NOMO-1 treated with DMSO at 0.1 percent for 48 hours (cell line): ENCODE measurements at regions not wholly inside any gene's neighbourhood (a gene's known extent, or its start where the extent isn't known, plus 50 kb on each side); places are given as distances from the start of the nearest gene placed in this dataset.

ENCODE experiments used
- DNase-seq: peaks from one replicate; lab custom pipeline; 2025; ENCODE audit not compliant: unreplicated experiment; lab: John Stamatoyannopoulos, UW

DNA sequence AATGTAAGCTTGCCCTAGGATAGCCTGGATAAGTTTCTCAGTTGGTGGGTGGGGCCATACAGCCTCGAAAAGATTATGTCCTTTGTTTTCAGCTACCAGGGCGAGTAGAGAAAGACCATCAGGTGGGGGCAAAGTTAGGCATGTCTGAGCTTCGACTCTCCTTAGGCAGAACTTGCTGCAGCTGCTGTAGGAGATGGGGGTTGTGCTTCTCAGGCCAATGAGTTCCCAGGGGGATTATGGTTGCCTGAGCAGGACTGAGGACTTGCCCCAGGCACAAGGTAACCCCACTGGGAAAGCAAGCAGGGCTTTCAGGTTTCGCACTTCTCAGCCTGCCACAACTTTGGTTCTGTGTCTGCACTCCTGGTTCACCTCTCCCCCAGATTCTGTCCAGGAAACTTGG, 173.4 kb upstream of the SESN3 start:
- no peak for DNase-seq

DNA sequence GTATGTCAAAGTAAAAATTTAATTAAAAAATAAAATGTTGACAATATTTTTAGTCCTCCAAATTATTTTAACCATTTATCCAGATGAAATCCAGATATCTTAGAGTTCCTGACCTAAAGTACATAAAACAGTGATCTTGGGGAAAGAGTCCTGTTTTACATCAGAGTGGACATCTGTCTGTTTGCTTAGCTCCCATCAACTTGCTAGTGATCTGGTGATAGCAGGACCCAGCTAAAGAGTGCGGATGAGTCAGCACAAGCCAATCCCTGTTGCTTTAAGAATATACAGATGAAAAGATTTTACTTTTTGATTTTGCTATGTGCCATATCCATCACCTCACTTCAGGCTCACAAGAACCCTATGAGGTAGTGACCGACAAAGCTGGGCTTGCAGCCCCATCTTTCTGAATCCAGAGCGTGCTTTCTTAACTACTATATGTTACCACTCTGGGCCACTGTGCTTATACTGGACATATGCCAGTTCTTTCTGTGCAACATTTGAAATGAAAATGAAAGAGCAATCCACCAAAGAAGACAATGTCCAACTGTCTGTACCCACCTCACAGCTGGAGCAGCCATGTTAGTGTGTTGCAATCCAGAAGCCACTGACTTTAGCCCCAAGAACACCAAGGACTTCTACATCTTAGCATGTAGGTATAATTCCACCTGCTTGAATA, 167.6 kb upstream of the SESN3 start:
- DNase-seq = no peak

DNA sequence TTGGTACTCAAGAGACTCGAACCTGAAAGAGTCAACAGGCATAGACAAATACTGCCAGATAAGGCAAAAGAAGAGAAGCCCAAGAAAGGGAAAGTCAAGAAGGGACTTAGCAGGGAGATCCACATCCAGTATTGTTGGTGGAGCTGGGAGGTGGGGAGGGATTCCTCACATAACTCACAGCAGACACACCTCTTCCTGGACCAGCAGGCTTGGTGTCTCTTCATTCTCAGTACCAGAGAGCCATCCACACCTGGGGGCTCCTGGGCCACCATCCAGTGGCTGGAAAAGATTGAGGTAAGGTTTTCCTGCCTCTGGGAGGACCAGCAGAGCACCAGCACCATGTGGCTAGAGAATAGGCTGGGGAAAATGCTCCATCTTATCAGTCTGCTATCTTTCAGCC, 161.6 kb upstream of the SESN3 start:
- no peak for DNase-seq

DNA sequence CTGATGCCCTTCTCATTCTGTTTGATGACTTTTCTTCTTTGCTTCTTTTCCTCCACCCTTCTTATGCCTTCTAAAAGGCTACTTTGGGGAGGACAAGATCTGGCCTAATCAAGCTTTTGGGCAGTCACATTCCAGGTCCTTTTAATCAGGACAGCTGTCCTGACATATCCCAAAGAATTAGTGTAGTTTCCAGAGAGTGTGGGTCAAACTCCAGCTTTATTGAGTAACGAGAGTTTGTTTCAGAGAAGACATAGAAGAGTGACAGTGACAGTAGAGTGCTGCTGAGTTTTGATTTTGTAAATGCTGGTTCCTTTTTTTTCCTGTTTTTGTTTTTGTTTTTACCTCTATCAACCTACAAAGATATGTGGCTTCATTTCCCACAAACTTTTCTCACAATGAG, 158.4 kb upstream of the SESN3 start:
- no peak for DNase-seq

DNA sequence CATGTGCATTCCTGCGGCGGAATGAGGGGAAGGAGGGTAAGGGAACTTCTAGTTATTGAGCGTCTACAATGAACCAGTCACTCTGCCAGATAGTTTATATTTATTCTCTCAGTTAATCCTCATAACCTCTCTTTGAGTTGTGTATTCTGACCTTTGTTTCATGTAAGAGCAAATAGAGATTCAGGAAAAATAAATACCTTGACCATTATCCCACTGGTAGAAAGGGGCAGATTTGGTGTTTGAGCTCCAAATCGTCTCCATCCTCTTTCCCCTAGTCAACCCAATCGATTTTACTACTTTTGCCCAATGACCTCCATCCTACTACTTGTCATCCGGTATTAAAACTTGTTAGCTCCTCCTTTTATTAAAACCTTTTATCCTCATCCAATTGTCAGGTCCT, 157.1 kb upstream of the SESN3 start:
- no peak for DNase-seq

DNA sequence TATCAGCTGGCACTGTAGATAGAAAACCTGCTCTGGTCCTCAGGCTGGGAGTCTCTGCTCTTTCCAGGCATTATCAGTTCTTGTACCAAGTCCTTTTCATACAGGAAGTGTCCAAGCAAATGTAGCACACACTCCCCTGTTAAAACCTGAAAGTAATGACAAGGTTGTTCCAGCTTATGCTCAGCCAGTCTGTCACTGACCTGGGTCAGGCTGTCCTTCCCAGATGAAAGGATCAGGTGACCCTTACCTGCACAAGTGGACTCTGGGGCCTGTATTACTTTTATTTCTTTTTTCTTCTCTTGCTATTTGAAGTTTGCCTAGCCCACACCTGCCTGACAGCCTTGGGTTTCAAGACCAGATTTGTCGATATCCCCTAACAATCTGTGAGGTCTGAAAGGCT, 156.3 kb upstream of the SESN3 start:
- DNase-seq = no peak

DNA sequence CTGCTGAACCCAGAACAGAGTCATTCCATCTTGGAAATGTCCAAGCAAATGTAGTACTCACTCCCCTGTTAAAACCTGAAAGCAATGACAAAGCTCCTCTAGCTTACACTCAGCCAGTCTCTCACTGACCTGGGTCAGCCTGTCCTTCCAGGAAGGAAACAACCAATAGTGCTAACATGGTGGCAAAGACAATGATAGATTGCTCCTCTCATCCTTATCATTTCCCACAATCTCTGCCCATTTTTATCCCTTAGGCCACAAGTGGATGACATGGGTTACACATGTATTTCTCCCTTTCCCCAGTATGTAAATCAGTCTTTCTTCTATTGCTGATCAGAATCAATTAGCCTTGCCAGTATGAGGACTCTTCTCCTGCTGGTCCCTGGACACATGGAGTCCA, 154.6 kb upstream of the SESN3 start:
- no peak for DNase-seq

DNA sequence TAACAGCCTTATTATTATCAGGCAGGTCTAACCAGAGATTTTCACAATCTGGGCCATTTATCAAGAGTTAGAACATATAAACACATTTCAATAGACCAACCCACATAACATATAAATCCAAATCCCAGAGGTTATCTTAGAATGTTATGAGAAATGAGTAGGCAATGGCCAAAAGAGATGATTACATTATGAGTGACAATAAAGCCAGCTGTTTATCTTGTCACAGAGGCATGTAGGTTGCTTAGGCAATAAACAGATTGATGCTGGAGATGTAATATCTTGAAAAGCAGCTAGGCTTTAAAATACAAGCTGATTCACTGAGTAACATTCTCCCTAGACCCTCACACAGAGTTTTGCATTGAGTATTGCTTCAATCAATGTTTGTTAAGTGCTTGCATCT, 148.5 kb upstream of the SESN3 start:
- no peak for DNase-seq

DNA sequence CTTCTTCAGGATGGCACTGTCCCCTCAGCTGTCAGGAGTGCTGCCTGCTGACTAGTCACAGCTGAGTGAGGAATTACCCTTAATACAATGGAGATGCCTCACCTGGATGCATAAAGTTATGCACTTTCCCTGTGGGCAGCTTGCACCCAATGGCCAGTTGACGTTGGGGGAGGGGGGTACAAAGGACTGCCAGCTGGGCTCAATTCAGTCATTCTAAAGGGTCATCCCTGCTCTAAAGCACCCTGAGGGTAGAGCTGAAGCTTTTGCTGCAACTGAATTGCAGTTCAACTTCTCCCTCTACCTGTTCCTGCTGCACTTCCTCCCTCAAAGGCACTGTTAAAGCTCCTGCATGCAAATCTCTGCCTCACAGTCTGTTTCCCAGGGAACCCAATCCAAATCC, 147.8 kb upstream of the SESN3 start:
- DNase-seq = no peak

DNA sequence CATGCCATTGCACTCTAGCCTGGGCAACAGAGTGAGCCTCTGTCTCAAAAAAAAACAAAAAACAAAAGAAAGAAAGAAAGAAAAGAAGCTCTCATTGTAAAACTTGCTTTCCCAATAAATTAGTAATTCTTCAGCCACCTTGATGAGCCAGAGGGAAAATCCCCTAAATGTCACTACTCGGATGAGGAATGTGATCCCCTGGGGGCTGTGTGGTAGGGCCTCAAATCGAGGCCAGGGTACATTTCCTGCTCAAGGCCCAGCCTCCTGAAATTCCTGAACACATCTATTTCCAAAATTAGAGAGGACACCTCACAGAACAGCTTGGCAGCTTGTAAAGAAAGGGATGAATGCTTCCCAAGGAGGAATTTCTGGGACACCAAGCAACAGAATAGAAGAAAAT, 147.1 kb upstream of the SESN3 start:
- DNase-seq = no peak

DNA sequence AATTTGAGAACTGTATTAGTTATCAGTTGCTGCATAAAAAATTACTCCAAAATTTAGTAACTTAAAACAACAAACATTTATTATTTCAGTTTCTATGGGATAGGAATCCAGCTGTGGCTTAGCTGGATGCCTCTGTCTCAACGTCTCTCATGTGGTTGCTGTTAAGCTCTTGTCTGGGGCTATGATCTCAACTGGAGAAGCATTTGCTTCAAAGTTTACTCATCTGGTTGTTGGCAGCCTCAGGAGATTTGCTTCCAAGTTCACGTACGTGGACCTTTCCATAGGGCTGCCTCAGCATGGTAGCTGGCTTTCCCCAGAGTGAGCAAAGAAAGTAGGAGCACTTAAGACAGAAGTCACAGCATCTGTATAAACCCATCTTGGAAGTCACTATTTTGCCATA, 144.9 kb upstream of the SESN3 start:
- no peak for DNase-seq

DNA sequence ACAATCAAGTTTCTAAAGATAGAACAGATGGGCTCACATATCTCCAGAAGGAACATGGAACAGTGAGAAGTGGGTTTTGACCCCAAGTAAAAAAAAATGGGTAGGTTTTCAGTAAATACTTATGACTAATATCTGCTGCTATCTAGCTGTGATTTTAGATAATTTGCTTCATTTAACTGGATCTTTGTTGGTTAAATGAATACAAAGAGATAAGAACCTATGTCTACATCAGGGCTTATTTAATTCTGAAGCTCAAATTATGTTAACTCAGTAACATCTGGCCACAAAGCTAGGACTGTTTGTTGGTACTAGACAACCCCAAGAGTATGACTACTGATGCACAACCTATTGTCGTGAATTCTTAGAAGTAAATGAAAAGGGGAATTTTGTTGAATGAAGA, 144.4 kb upstream of the SESN3 start:
- DNase-seq = no peak

DNA sequence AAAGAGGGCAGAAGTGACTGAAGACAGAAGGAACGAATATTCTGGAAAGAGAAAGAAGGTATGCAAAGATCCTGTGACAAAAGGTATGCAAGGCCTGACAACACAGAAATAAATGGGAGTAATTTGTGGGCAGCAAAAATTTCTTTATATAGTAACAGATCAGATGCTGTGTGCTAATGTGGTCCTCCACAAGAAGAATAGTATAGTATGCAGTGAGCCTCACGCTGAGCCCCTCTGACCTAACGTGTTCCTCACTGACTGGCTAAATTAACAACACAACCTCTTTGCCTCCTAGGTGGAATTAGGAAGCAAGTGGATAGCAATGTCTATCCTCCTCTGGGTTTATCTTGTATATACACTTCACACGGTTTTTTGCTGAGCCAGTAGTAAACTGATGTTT, 143.1 kb upstream of the SESN3 start:
- no peak for DNase-seq

DNA sequence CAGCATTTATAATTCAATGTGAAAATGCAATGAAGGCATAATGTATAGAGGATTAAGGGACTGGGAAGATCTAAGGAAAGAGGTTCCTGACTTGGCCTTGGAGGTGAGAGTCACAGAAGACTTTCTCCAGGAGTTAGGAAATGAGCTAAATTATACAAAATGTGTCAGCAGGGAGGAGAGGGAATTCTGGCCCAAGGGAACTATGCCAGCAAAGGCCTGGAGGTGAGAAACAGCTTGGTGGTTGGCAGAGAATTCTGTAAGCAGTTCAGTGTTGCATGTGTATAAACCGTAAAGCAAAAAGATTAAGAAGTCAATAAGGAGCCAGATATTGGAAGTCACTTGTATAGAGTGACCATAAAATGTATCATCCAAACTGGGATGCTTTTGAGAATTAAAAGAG, 142.2 kb upstream of the SESN3 start:
- no peak for DNase-seq

DNA sequence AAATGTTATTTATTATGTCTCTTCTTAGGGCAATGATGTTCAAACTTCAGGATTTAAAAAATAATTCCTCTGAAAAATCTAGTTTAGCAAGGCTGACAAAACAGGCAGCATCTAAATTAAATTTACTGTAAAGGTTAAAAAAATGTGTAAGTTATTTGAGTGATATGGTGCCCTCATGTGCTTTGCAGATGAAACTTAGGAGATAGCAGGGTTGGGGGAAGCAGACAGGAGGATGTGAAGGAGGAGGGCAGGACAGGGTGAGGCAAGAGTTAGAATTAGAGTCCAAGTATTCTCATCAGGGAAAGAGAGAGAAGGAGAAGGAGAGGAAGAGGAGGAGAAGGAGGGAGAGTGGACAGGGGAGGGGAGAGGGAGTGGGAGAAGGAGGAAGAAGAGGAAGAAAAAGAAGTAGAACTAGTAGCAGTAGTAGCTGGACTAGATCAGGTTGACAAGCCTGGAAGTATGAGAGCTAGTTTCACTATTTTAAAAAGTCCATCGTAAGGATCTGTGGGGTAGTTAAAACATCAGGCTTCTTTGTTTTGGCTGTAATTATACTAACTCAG, 141.2 kb upstream of the SESN3 start:
- DNase-seq = peak; percentile 68

DNA sequence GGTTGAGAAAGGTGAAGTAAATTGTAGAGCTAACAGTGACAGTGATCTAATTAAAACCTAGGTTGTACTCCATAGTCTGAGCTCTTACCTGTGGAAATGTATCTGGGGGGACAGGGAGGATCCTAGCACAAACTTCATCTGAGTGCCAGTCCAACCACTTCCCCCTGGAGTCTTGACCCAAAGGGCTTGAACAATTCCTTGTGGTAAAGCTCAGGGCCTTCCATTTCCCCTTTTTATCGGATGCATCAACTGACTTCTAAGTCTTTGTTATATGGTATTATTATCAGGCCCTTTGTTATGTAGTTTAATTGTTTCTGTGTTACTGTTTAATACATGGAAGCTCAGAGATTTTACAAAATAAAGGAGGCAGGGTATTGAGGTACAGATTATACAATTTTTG, 140.2 kb upstream of the SESN3 start:
- DNase-seq = peak; percentile 80

DNA sequence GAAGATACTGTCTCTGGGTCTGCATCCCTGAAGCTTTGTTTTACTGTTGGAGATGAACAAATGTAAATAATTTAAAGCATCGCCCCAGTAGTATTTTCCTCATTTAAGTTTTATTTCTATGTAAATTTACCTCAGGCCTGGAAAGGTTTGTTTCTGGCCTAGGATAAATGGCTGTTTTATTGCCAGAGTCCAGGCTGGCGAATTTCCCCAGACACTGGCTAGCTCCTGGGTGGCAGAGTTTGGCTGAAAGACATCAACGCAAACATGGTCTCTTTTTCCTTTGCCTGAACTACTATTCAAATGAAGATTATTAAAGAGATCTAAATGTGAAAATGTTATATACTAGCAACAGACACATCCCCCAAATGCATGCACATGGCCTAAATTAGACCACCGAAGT, 136.7 kb upstream of the SESN3 start:
- no peak for DNase-seq

DNA sequence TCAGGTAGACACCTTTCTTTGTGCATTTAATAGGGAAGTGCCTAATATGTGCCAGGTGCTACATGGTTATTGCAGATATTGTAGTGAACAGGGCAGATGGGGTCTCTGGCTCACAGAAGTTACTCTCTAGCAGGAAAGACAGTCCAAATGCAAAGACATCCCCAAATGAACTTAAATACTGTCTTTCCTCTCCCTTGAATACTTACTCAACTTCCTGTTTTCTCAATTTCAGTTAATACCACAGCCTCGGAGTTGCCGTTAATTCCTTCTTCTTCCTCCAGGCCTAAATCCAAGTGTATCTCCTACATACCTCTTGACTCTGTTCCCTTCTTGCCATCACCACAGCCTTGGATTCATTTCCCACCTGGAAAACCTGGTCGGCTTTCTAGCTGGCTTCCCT, 134.3 kb upstream of the SESN3 start:
- peak; percentile 93 for DNase-seq

DNA sequence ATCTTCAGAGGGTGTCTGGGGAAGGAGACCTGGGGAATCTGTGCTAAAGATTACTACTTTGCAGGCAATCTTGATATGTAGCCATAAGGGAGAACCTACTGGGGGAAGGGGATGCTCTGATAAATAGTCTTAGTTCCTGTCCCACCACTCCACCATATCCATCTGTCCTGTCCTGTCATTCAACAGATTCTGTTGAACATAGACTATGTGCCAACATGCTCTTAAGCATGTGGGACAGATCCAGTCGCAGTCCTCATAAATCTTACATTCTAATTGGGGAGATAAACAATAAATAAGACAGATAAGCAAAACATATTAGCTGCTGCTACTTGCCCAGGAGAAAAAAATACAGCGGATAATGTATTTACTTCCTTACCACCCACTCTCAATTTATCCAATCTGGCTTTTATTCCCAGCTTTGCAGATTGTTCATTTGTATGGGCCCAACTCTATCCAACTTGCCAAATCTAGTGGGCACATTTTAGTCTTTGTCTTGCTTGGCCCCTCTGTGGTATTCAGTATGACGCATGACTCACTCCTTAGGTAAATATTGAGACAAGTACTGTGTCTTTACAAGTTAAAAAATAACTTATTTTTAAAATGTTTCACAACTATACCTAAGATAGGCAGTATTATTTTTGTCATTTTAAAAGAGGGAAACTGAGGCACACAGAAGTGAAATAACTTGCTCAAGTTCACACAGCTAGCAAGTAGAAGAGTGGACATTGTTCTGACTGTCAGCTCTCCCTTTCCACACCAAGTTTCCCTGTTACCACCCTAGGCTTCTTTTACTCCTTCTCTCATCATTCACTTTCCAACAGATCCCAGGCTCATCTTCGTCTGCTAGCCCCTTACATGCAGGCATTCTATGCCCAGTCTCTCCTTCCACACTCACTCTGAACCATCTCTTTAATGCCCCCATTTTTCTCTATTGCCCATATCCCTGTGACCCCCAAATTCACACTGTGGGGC, 133.6 kb upstream of the SESN3 start:
- peak; percentile 49 for DNase-seq

DNA sequence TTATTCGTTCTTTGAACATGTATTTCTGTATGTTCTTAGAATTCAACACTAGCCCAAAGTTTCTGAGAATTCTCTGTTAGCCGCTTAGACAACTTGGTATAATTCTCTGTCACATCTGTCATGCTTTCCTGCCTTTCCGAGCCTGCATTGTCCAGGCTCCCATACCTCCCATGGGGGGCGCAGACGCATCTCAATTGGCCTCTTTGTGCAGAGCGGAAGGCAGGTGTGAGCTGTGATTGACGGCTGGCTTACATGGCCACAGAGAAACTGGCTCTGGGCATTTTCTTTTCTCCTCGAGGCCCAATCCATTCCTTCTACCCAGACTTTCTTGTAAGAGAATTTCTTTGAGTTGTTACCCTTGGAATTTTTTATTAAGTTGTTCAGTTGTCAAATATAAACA, 132.7 kb upstream of the SESN3 start:
- DNase-seq = no peak

DNA sequence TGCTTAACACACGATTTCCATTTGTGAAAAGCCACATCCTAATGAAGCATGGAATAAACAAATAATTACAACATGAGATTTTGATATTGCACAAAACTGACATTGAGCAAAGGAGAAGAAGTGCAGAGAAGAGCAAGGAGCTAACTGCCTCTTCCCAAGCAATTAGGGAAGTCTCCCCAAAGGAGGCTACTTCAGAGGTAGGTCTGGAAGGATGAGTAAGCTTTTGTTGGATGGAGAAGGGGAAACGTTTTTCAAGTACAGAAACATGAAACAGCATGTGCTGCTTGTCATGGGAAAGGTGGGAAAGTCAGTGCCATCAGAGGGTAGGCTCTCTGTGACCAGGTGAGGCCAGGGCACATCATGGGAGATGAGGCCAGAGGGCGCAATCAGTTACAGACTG, 132.2 kb upstream of the SESN3 start:
- DNase-seq = peak; percentile 43

DNA sequence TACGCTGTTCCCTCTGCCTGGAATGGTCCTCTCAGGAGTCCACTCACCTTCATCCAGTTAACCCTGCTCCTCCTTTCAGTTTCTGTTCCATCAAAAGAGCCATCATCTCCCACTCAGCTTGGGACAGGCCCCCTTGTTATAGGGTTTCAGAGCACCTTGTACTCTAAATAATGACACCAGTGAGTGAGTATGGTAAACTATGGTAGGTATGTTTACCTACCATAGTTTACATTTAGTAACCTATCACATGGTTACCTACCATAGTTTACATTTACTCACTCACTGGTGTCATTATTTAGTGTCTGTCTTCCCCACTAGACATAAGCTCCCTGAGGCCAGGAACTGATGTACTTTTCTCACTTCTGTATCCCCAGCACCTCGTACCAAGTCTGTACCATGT, 130.2 kb upstream of the SESN3 start:
- no peak for DNase-seq
